HEK293 (cell line): ENCODE measurements at regions not wholly inside any gene's neighbourhood (a gene's known extent, or its start where the extent isn't known, plus 50 kb on each side); places are given as distances from the start of the nearest gene placed in this dataset.

Experiments used
- CTCF ChIP-seq: fragments of 450-650 bp; formaldehyde crosslinking; IDR thresholded peaks from 2 replicates; pipeline ENCODE4 v1.5.1; 2016; ENCODE audit warnings: missing biosample characterization, missing genetic modification characterization
- TSHZ1 ChIP-seq: fragments of 450-650 bp; formaldehyde crosslinking; IDR thresholded peaks from 2 replicates; pipeline ENCODE4 v1.5.1; 2016; ENCODE audit warnings: missing biosample characterization, missing genetic modification characterization, borderline replicate concordance

GRCh38 chr3:176321099-176321498 is 876.2 kb downstream of the TBL1XR1 start:
- TF ChIP-seq CTCF (tag by site-specific recombination) (no peak), TSHZ1 (no peak)
